WTC11 (cell line): ENCODE measurements at regions not wholly inside any gene's neighbourhood (a gene's known extent, or its start where the extent isn't known, plus 50 kb on each side); places are given as distances from the start of the nearest gene placed in this dataset.

Experiments
- ATAC-seq: fragments of 200-7000 bp; cut with Tn5 transposase; 2 replicates; pipeline ENCODE4 v1.10.0; 2021; ENCODE audit warnings: mild to moderate bottlenecking, moderate library complexity
- CTCF ChIA-PET: fragments of 300-600 bp; sonication (Branson Sonifier 250); formaldehyde crosslinking; loops from one replicate; lab custom pipeline; 2021; ENCODE audit warnings: antibody characterized with exemption; lab: Charles Lee
- POLR2A ChIA-PET: fragments of 350-600 bp; sonication (Branson Sonifier 250); formaldehyde crosslinking; loops from one replicate; lab custom pipeline; 2021; ENCODE audit warnings: antibody characterized with exemption; lab: Charles Lee
- DNase-seq: peaks from one replicate; pipeline ENCODE4 v3.0.0; 2021; ENCODE audit warnings: low spot score
- H3K27ac Mint-ChIP-seq: 2 replicates; pipeline ENCODE4 v1.8.0; 2021; ENCODE audit warnings: mixed read lengths
- H3K27me3 Mint-ChIP-seq: 2 replicates; pipeline ENCODE4 v1.8.0; 2021; ENCODE audit warnings: low read depth, mild to moderate bottlenecking, moderate library complexity, mixed read lengths
- H3K36me3 Mint-ChIP-seq: 2 replicates; pipeline ENCODE4 v1.8.0; 2021; ENCODE audit warnings: mixed read lengths
- H3K4me1 Mint-ChIP-seq: 2 replicates; pipeline ENCODE4 v1.8.0; 2022; ENCODE audit warnings: mixed read lengths
- H3K4me3 Mint-ChIP-seq: 2 replicates; pipeline ENCODE4 v1.8.0; 2021; ENCODE audit warnings: mild to moderate bottlenecking, moderate library complexity, mixed read lengths
- H3K9me3 Mint-ChIP-seq: 2 replicates; pipeline ENCODE4 v1.8.0; 2021; ENCODE audit warnings: mixed read lengths
- ARID4B ChIP-seq: sonication (generic); formaldehyde crosslinking; IDR thresholded peaks from 2 replicates; pipeline ENCODE4 v1.8.0; 2023; ENCODE audit warnings: missing genetic modification reagents, mild to moderate bottlenecking, borderline replicate concordance
- ATF2 ChIP-seq: sonication (generic); formaldehyde crosslinking; IDR thresholded peaks from 2 replicates; pipeline ENCODE4 v1.8.1; 2022; ENCODE audit warnings: low read depth, missing genetic modification reagents, borderline replicate concordance
- ATF3 ChIP-seq: sonication (generic); formaldehyde crosslinking; conservative IDR thresholded peaks from 2 replicates; pipeline ENCODE4 v1.8.1; 2022; ENCODE audit warnings: mild to moderate bottlenecking, missing genetic modification reagents
- ERG ChIP-seq: fragments of 250-450 bp; sonication (Bioruptor Pico); IDR thresholded peaks from 2 replicates; pipeline ENCODE4 v1.8.0; 2021; ENCODE audit warnings: mild to moderate bottlenecking
- HMGA2 ChIP-seq: fragments of 250-450 bp; sonication (Bioruptor Pico); IDR thresholded peaks from 2 replicates; pipeline ENCODE4 v1.4.0; 2021; ENCODE audit warnings: mild to moderate bottlenecking, moderate library complexity
- JAZF1 ChIP-seq: fragments of 250-450 bp; sonication (Bioruptor Pico); IDR thresholded peaks from 2 replicates; pipeline ENCODE4 v1.9.0; 2021; ENCODE audit warnings: moderate library complexity, mild to moderate bottlenecking, inconsistent platforms
- MLX ChIP-seq: sonication (generic); formaldehyde crosslinking; IDR thresholded peaks from 2 replicates; pipeline ENCODE4 v1.8.1; 2023; ENCODE audit warnings: mild to moderate bottlenecking, missing genetic modification reagents, moderate library complexity
- OVOL2 ChIP-seq: fragments of 250-450 bp; sonication (Bioruptor Pico); IDR thresholded peaks from 2 replicates; pipeline ENCODE4 v1.9.0; 2021; ENCODE audit warnings: mild to moderate bottlenecking, borderline replicate concordance
- PRRX2 ChIP-seq: fragments of 250-450 bp; sonication (Bioruptor Pico); IDR thresholded peaks from 2 replicates; pipeline ENCODE4 v1.8.0; 2021; ENCODE audit warnings: mild to moderate bottlenecking
- SMAD3 ChIP-seq: sonication (generic); formaldehyde crosslinking; IDR thresholded peaks from 2 replicates; pipeline ENCODE4 v1.8.0; 2022; ENCODE audit warnings: missing genetic modification reagents, mild to moderate bottlenecking, borderline replicate concordance
- TCF7 ChIP-seq: sonication (generic); formaldehyde crosslinking; IDR thresholded peaks from 2 replicates; pipeline ENCODE4 v1.8.0; 2022; ENCODE audit warnings: mild to moderate bottlenecking, low read depth, missing genetic modification reagents, moderate library complexity
- USF1 ChIP-seq: sonication (generic); formaldehyde crosslinking; IDR thresholded peaks from 2 replicates; pipeline ENCODE4 v1.8.0; 2022; ENCODE audit warnings: mild to moderate bottlenecking, missing genetic modification reagents
- ZBTB21 ChIP-seq: sonication (generic); formaldehyde crosslinking; IDR thresholded peaks from 2 replicates; pipeline ENCODE4 v1.8.1; 2023; ENCODE audit warnings: mild to moderate bottlenecking, missing genetic modification reagents, borderline replicate concordance
- ZNF423 ChIP-seq: fragments of 250-450 bp; sonication (Bioruptor Pico); IDR thresholded peaks from 2 replicates; pipeline ENCODE4 v2.1.2; 2022; ENCODE audit warnings: mild to moderate bottlenecking, moderate library complexity
- ZNF512 ChIP-seq: sonication (generic); formaldehyde crosslinking; IDR thresholded peaks from 2 replicates; pipeline ENCODE4 v1.8.1; 2022; ENCODE audit warnings: missing genetic modification reagents, borderline replicate concordance
- ZNF532 ChIP-seq: fragments of 250-450 bp; sonication (Bioruptor Pico); IDR thresholded peaks from 2 replicates; pipeline ENCODE4 v1.9.0; 2021; ENCODE audit warnings: mild to moderate bottlenecking, borderline replicate concordance
- ZSCAN18 ChIP-seq: fragments of 250-450 bp; sonication (Bioruptor Pico); IDR thresholded peaks from 2 replicates; pipeline ENCODE4 v2.1.2; 2022; ENCODE audit warnings: mild to moderate bottlenecking, moderate library complexity

GRCh38 chr9:103483471-103484096 lies 488.5 kb downstream of the CYLC2 start:
- no peak overlapping the region for H3K27ac Mint-ChIP-seq
- TF ChIP-seq ZBTB21 (CRISPR knock-in tag): no peak
- no peak for TF ChIP-seq SMAD3 (CRISPR knock-in tag)
- no peak for TF ChIP-seq OVOL2 (CRISPR knock-in tag)
- TF ChIP-seq ATF2: no peak
- no peak for TF ChIP-seq ARID4B (CRISPR knock-in tag)
- TF ChIP-seq ZSCAN18: no peak
- no peak for TF ChIP-seq PRRX2 (CRISPR knock-in tag)
- TF ChIP-seq ERG (CRISPR knock-in tag): no peak
- no peak for TF ChIP-seq MLX (CRISPR knock-in tag)
- DNase-seq: no peak
- H3K36me3 Mint-ChIP-seq: peaks cover 11% of the 10 kb centered on the region; the same call in 1 of the 2 replicates
- H3K27me3 Mint-ChIP-seq: no peaks in the 10 kb centered on the region
- CTCF ChIA-PET: no interaction called here
- H3K4me3 Mint-ChIP-seq: no peak overlapping the region
- POLR2A ChIA-PET: no interaction called here
- peaks cover 6% of the 10 kb centered on the region for H3K4me1 Mint-ChIP-seq
- peaks cover 20% of the 10 kb centered on the region for H3K9me3 Mint-ChIP-seq
- ATAC-seq: no peak

- H3K27me3 Mint-ChIP-seq: no peaks in the 10 kb centered on the region
- H3K36me3 Mint-ChIP-seq: peaks cover 11% of the 10 kb centered on the region; the same call in 1 of the 2 replicates
- ATAC-seq (no peak), DNase-seq (no peak)
- H3K9me3 Mint-ChIP-seq: peaks cover 20% of the 10 kb centered on the region
- ChIA-PET POLR2A (no interaction called here), CTCF (no interaction called here)
- no peak overlapping the region for H3K4me3 Mint-ChIP-seq
- no peak overlapping the region for H3K27ac Mint-ChIP-seq
- H3K4me1 Mint-ChIP-seq: peaks cover 6% of the 10 kb centered on the region
- TF ChIP-seq ZNF512 (CRISPR knock-in tag): no peak
- no peak for TF ChIP-seq USF1 (CRISPR knock-in tag)
- no peak for TF ChIP-seq TCF7
- no peak for TF ChIP-seq JAZF1
- TF ChIP-seq ZNF423: no peak
- TF ChIP-seq HMGA2: no peak
- no peak for TF ChIP-seq ATF3 (CRISPR knock-in tag)
- TF ChIP-seq ZNF532 (CRISPR knock-in tag): no peak
These were observed 490.0 kb downstream of the CYLC2 start for GRCh38 chr9:103485138-103485537.
